Lower lobe of right lung (tissue), 2 donors: ENCODE measurements at regions not wholly inside any gene's neighbourhood (a gene's known extent, or its start where the extent isn't known, plus 50 kb on each side); places are given as distances from the start of the nearest gene placed in this dataset.
A peak's percentile ranks its signal among the peaks of the same experiment; 100 is the strongest.

Source experiments
- ATAC-seq, 2 donors: fragments of 200-7000 bp; cut with Tn5 transposase; one replicate each; pipeline ENCODE4 v1.9.1; 2020 to 2022; ENCODE audit warnings: mild to moderate bottlenecking in 2 of 2, moderate library complexity in 2 of 2
- DNase-seq: peaks from one replicate; pipeline ENCODE4 v3.0.0-alpha.2; 2020
- H3K27ac ChIP-seq: fragments of 200-600 bp; one replicate; pipeline ENCODE4 v1.8.0; 2022
- H3K27me3 ChIP-seq: fragments of 200-600 bp; one replicate; pipeline ENCODE4 v1.8.0; 2022; ENCODE audit warnings: low read depth
- H3K36me3 ChIP-seq: fragments of 200-600 bp; one replicate; pipeline ENCODE4 v1.8.0; 2022; ENCODE audit warnings: mild to moderate bottlenecking
- H3K4me1 ChIP-seq: fragments of 200-600 bp; one replicate; pipeline ENCODE4 v1.8.0; 2022
- H3K4me3 ChIP-seq: fragments of 200-600 bp; one replicate; pipeline ENCODE4 v1.8.0; 2022; ENCODE audit warnings: mild to moderate bottlenecking
- H3K9me3 ChIP-seq: fragments of 200-600 bp; one replicate; pipeline ENCODE4 v1.8.0; 2022
- CTCF ChIP-seq: fragments of 200-600 bp; IDR thresholded peaks from one replicate; pipeline ENCODE4 v1.8.0; 2022; ENCODE audit warnings: antibody characterized with exemption, mild to moderate bottlenecking
- intact Hi-C: fragments of 100-400 bp; cut with DNase I; formaldehyde crosslinking; loops from one replicate; pipeline ENCODE4 v1.11.0; 2022
- donor health status: DM: no; HTN: yes; CAD: no; lungs with severe emphysema.

- ATAC-seq (no peak), DNase-seq (no peak)
- intact Hi-C loops = no loop called here
These were observed 93.1 kb upstream of the TMPRSS2 start for GRCh38 chr21:41600961-41601572.

GRCh38 chr21:41600556-41600955 lies 92.6 kb upstream of the TMPRSS2 start:
- Histone ChIP-seq H3K4me1 (peaks cover 19% of the 10 kb centered on the region), H3K9me3 (no peaks in the 10 kb centered on the region), H3K4me3 (no peak overlapping the region), H3K36me3 (no peaks in the 10 kb centered on the region), H3K27ac (no peak overlapping the region), H3K27me3 (no peaks in the 10 kb centered on the region)
- DNase-seq (no peak), ATAC-seq (no peak)
- no peak for TF ChIP-seq CTCF
- intact Hi-C loops = no loop called here

More at GRCh38 chr21:41600961-41601572, 93.1 kb upstream of the TMPRSS2 start:
- H3K9me3 ChIP-seq = no peaks in the 10 kb centered on the region
- TF ChIP-seq CTCF = no peak
- H3K27ac ChIP-seq = no peak overlapping the region
- H3K4me3 ChIP-seq = no peak overlapping the region
- H3K36me3 ChIP-seq = no peaks in the 10 kb centered on the region
- peaks cover 19% of the 10 kb centered on the region for H3K4me1 ChIP-seq
- H3K27me3 ChIP-seq = peaks cover 3% of the 10 kb centered on the region

GRCh38 chr21:41600116-41600515 lies 92.2 kb upstream of the TMPRSS2 start:
- no peak for TF ChIP-seq CTCF
- Histone ChIP-seq H3K4me3 (no peak overlapping the region), H3K9me3 (no peaks in the 10 kb centered on the region), H3K36me3 (no peaks in the 10 kb centered on the region), H3K27me3 (no peaks in the 10 kb centered on the region), H3K27ac (no peak overlapping the region), H3K4me1 (peaks cover 19% of the 10 kb centered on the region)
- ATAC-seq (no peak), DNase-seq (no peak)
- intact Hi-C loops = no loop called here

- no peaks in the 10 kb centered on the region for H3K9me3 ChIP-seq
- peak overlapping the region; percentile 80 for H3K27ac ChIP-seq
- no peak for TF ChIP-seq CTCF
- no peaks in the 10 kb centered on the region for H3K36me3 ChIP-seq
- intact Hi-C loops = no loop called here
- no peaks in the 10 kb centered on the region for H3K27me3 ChIP-seq
- ATAC-seq (peak; percentile 85 to 87), DNase-seq (peak; percentile 78)
- H3K4me3 ChIP-seq = no peak overlapping the region
- peaks cover 26% of the 10 kb centered on the region for H3K4me1 ChIP-seq
These were observed 90.8 kb upstream of the TMPRSS2 start for GRCh38 chr21:41598561-41599431.

- ATAC-seq (no peak), DNase-seq (no peak)
- Histone ChIP-seq H3K4me3 (no peak overlapping the region), H3K36me3 (no peaks in the 10 kb centered on the region), H3K4me1 (peaks cover 28% of the 10 kb centered on the region), H3K27me3 (peaks cover 2% of the 10 kb centered on the region), H3K9me3 (no peaks in the 10 kb centered on the region), H3K27ac (no peak overlapping the region)
- TF ChIP-seq CTCF = no peak
- intact Hi-C loops = no loop called here
These were observed 89.9 kb upstream of the TMPRSS2 start for GRCh38 chr21:41597811-41598231.
